ENCODE measurements at regions not wholly inside any gene's neighbourhood (a gene's known extent, or its start where the extent isn't known, plus 50 kb on each side); places are given as distances from the start of the nearest gene placed in this dataset.
"Not testable (repeated sequence)": the region's sequence is repeated elsewhere in the genome, so short reads cannot be mapped to it uniquely, and the experiment has no call there.

- DNase-seq, result no peak
Measured at GRCh38 chr10:80751940-80752339, 214.2 kb downstream of the SH2D4B start.

- no peak for DNase-seq
Measured at GRCh38 chr10:80753612-80754011, 215.9 kb downstream of the SH2D4B start.

GRCh38 chr10:80755893-80756292 lies 218.2 kb downstream of the SH2D4B start:
- DNase-seq, result no peak

GRCh38 chr10:80759693-80760092 lies 222.0 kb downstream of the SH2D4B start:
- DNase-seq, result no peak

- DNase-seq, result no peak
Measured at GRCh38 chr10:80760914-80761371, 223.2 kb downstream of the SH2D4B start.

- DNase-seq, result no peak
Measured at GRCh38 chr10:80767963-80768362, 230.3 kb downstream of the SH2D4B start.

- no peak for DNase-seq
Measured at GRCh38 chr10:80769700-80770160, 232.0 kb downstream of the SH2D4B start.

GRCh38 chr10:80770239-80770638 lies 232.5 kb downstream of the SH2D4B start:
- DNase-seq, result no peak

GRCh38 chr10:80771285-80771684 lies 233.6 kb downstream of the SH2D4B start:
- no peak for DNase-seq

- DNase-seq, result no peak
Measured at GRCh38 chr10:80771902-80772555, 234.3 kb downstream of the SH2D4B start.

GRCh38 chr10:80772596-80772995 lies 234.9 kb downstream of the SH2D4B start:
- no peak for DNase-seq

GRCh38 chr10:80784695-80785094 lies 247.0 kb downstream of the SH2D4B start:
- DNase-seq, result no peak

GRCh38 chr10:80786322-80786721 lies 248.6 kb downstream of the SH2D4B start:
- no peak for DNase-seq

GRCh38 chr10:80787952-80788351 lies 250.2 kb downstream of the SH2D4B start:
- no peak for DNase-seq

- DNase-seq, result no peak
Measured at GRCh38 chr10:80794994-80795393, 257.3 kb downstream of the SH2D4B start.

GRCh38 chr10:80805343-80806020 lies 267.8 kb downstream of the SH2D4B start:
- DNase-seq, result no peak

- DNase-seq, result no peak
Measured at GRCh38 chr10:80814147-80814652, 276.5 kb downstream of the SH2D4B start.

- DNase-seq, result no peak
Measured at GRCh38 chr10:80829151-80829550, 291.4 kb downstream of the SH2D4B start.

- DNase-seq, result no peak
Measured at GRCh38 chr10:80829562-80829961, 291.9 kb downstream of the SH2D4B start.

- not testable (repeated sequence) for DNase-seq
Measured at GRCh38 chr10:80832693-80833092, 295.0 kb downstream of the SH2D4B start.

GRCh38 chr10:80855348-80855971 lies 317.8 kb downstream of the SH2D4B start:
- DNase-seq, result no peak

- no peak for DNase-seq
Measured at GRCh38 chr10:80856186-80856585, 318.5 kb downstream of the SH2D4B start.

- DNase-seq, result not testable (repeated sequence)
Measured at GRCh38 chr10:80859279-80859678, 321.6 kb downstream of the SH2D4B start.
